ENCODE measurements at regions not wholly inside any gene's neighbourhood (a gene's known extent, or its start where the extent isn't known, plus 50 kb on each side); places are given as distances from the start of the nearest gene placed in this dataset.

GRCh38 chr12:82008251-82008650, 249.1 kb upstream of the PPFIA2 start:
- H4K20me1 ChIP-seq (ENCODE audit: insufficient read depth, low read length) = no peaks in the 10 kb centered on the region
- Mint-ChIP-seq H3K9me3 (peaks cover 0 to 6% (median 0%) of the 10 kb centered on the region in 7 donors), H3K27ac (no peak overlapping the region), H3K27me3 (ENCODE audit: low read depth in 3 of 3) (peaks cover 2 to 6% (median 5%) of the 10 kb centered on the region in 3 donors), H3K4me1 (no peaks in the 10 kb centered on the region), H3K4me3 (no peak overlapping the region), H3K36me3 (no peaks in the 10 kb centered on the region)
- no peak overlapping the region for H2AFZ ChIP-seq (ENCODE audit: insufficient read depth, low read depth, low read length, poor library complexity, severe bottlenecking)
- DNase-seq = no peak
- no peaks in the 10 kb centered on the region for H3K36me3 ChIP-seq (replicated peaks in 1 of 2; ENCODE audit: control insufficient read depth in 1 of 2, insufficient read depth in 2 of 2, low read length in 2 of 2)
- no peak overlapping the region for H3K4me2 ChIP-seq (replicated peaks; ENCODE audit: extremely low read depth, low read length, poor library complexity, severe bottlenecking)
- no peaks in the 10 kb centered on the region for H3K4me1 ChIP-seq (ENCODE audit: control insufficient read depth in 1 of 2, insufficient read depth in 2 of 2, low read length in 2 of 2)
- no peaks in the 10 kb centered on the region for H3K79me2 ChIP-seq (ENCODE audit: insufficient read depth, low read length)
- TF ChIP-seq CTCF (IDR thresholded peaks at IDR 0.05) = no peak
- intact Hi-C loops (cut with micrococcal nuclease) = no loop called here
- no peaks in the 10 kb centered on the region for H3K27me3 ChIP-seq (ENCODE audit: control insufficient read depth in 2 of 2, insufficient read depth in 2 of 2, low read length in 2 of 2)
- H3K4me3 ChIP-seq (replicated peaks in 1 of 3; ENCODE audit: low read depth in 2 of 3, low read length in 3 of 3) = no peak overlapping the region
- 100% methylated on average over 1 of the region's 1 CpG for WGBS (ENCODE audit: insufficient coverage)
- H3K9ac ChIP-seq (ENCODE audit: insufficient read depth, low read length, poor library complexity, severe bottlenecking) = no peak overlapping the region
- no peaks in the 10 kb centered on the region for H3K9me3 ChIP-seq (replicated peaks in 1 of 2; ENCODE audit: control insufficient read depth in 1 of 2, insufficient read depth in 1 of 2, low read length in 2 of 2)
- H3K27ac ChIP-seq (ENCODE audit: low read depth in 1 of 2, low read length in 2 of 2) = no peak overlapping the region

GRCh38 chr12:81998761-81999378, 239.7 kb upstream of the PPFIA2 start:
- H2AFZ ChIP-seq (ENCODE audit: insufficient read depth, low read depth, low read length, poor library complexity, severe bottlenecking) = no peak overlapping the region
- H3K27me3 ChIP-seq (ENCODE audit: control insufficient read depth in 2 of 2, insufficient read depth in 2 of 2, low read length in 2 of 2) = no peaks in the 10 kb centered on the region
- no peaks in the 10 kb centered on the region for H4K20me1 ChIP-seq (ENCODE audit: insufficient read depth, low read length)
- Mint-ChIP-seq H3K4me3 (no peak overlapping the region), H3K4me1 (no peaks in the 10 kb centered on the region), H3K27ac (no peak overlapping the region), H3K36me3 (no peaks in the 10 kb centered on the region), H3K9me3 (peaks cover 0 to 6% (median 2%) of the 10 kb centered on the region in 7 donors), H3K27me3 (ENCODE audit: low read depth in 3 of 3) (peaks cover 0 to 2% (median 2%) of the 10 kb centered on the region in 3 donors)
- H3K79me2 ChIP-seq (ENCODE audit: insufficient read depth, low read length) = no peaks in the 10 kb centered on the region
- no peaks in the 10 kb centered on the region for H3K4me1 ChIP-seq (ENCODE audit: control insufficient read depth in 1 of 2, insufficient read depth in 2 of 2, low read length in 2 of 2)
- H3K9ac ChIP-seq (ENCODE audit: insufficient read depth, low read length, poor library complexity, severe bottlenecking) = no peak overlapping the region
- no CpG with 5 or more reads among the region's 2 CpGs for WGBS (ENCODE audit: insufficient coverage)
- DNase-seq = no peak
- H3K4me3 ChIP-seq (replicated peaks in 1 of 3; ENCODE audit: low read depth in 2 of 3, low read length in 3 of 3) = no peak overlapping the region
- H3K9me3 ChIP-seq (replicated peaks in 1 of 2; ENCODE audit: control insufficient read depth in 1 of 2, insufficient read depth in 1 of 2, low read length in 2 of 2) = no peaks in the 10 kb centered on the region
- H3K4me2 ChIP-seq (replicated peaks; ENCODE audit: extremely low read depth, low read length, poor library complexity, severe bottlenecking) = no peak overlapping the region
- H3K27ac ChIP-seq (ENCODE audit: low read depth in 1 of 2, low read length in 2 of 2) = no peak overlapping the region
- intact Hi-C loops (cut with micrococcal nuclease) = no loop called here
- no peak for TF ChIP-seq CTCF (IDR thresholded peaks at IDR 0.05)
- no peaks in the 10 kb centered on the region for H3K36me3 ChIP-seq (replicated peaks in 1 of 2; ENCODE audit: control insufficient read depth in 1 of 2, insufficient read depth in 2 of 2, low read length in 2 of 2)

Measured in CD14-positive monocyte (primary cell).